Breast epithelium (tissue), 4 donors: ENCODE measurements at regions not wholly inside any gene's neighbourhood (a gene's known extent, or its start where the extent isn't known, plus 50 kb on each side); places are given as distances from the start of the nearest gene placed in this dataset.
"Not testable (repeated sequence)": the region's sequence is repeated elsewhere in the genome, so short reads cannot be mapped to it uniquely, and the experiment has no call there.

Experiments used
- DNase-seq, 2 donors: peaks; one replicate each; pipeline ENCODE4 v3.0.0-alpha.2; 2019; ENCODE audit warnings: low spot score in 2 of 2
- H3K27ac ChIP-seq, 2 donors: fragments of 200-600 bp; sonication (generic) in 1 of 2; one replicate each; pipeline ENCODE4 v1.5.1; 2016 to 2019; ENCODE audit warnings: mild to moderate bottlenecking in 1 of 2
- H3K27me3 ChIP-seq, 2 donors: fragments of 200-600 bp; sonication (generic) in 1 of 2; one replicate each; pipeline versions ENCODE4 v1.5.1 to v1.6.0; 2017 to 2019; ENCODE audit warnings: control low read depth in 1 of 2, mild to moderate bottlenecking in 1 of 2
- H3K36me3 ChIP-seq: fragments of 200-600 bp; one replicate; pipeline ENCODE4 v1.5.1; 2019
- H3K4me1 ChIP-seq, 2 donors: fragments of 200-600 bp; sonication (generic); one replicate each; pipeline ENCODE4 v1.5.1; 2016 to 2019; ENCODE audit warnings: control low read depth in 1 of 2
- H3K4me3 ChIP-seq, 3 donors: fragments of 200-600 bp; sonication (generic); 1 replicate in 2 of 3; 2 replicates in 1 of 3; pipeline ENCODE4 v1.5.1; 2016 to 2019; ENCODE audit warnings: mild to moderate bottlenecking in 3 of 3, moderate library complexity in 2 of 3
- H3K9me3 ChIP-seq, 2 donors: fragments of 200-600 bp; sonication (generic) in 1 of 2; one replicate each; pipeline ENCODE4 v1.5.1; 2016 to 2019; ENCODE audit warnings: control low read depth in 1 of 2
- POLR2A ChIP-seq: fragments of 450-650 bp; IDR thresholded peaks from one replicate; pipeline ENCODE4 v1.6.1; 2016; ENCODE audit warnings: antibody characterized with exemption, mild to moderate bottlenecking, moderate library complexity
- POLR2AphosphoS5 ChIP-seq, 3 donors: sonication (generic); formaldehyde crosslinking; IDR thresholded peaks; one replicate each; pipeline ENCODE4 v1.6.1; 2017; ENCODE audit warnings: antibody characterized with exemption in 3 of 3
- intact Hi-C: fragments of 100-400 bp; cut with DNase I; formaldehyde crosslinking; loops from one replicate; pipeline ENCODE4 v1.15.1; 2023; ENCODE audit warnings: low total_unique reads
- TF ChIP-seq, protein P1 (sequence below), 3 donors: fragments of 450-650 bp; IDR thresholded peaks; one replicate each; pipeline ENCODE4 v1.5.1; 2016 to 2017; ENCODE audit warnings: antibody characterized with exemption in 3 of 3, mild to moderate bottlenecking in 3 of 3, moderate library complexity in 3 of 3

DNA sequence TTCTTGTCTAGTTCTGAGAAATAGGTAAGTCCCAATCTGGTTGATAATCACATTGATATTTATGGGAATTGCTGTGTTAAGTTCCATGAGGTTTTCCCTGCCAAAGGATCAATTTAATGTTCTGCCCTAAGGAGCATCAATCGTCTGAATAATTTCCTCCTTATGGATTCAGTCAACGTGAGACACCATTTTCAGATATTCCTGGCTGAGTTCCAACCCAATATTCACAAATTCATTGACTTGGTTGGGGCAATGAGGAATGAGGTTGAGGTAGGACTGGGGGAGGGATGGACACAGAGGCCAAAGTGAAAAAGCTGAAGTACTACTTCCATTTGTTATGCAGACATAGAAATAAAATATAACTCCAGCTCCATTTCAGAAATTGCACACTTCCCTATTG is 99.1 kb downstream of the ZNF622 start:
- intact Hi-C loops = no loop called here
- H3K9me3 ChIP-seq = no peaks in the 10 kb centered on the region
- TF ChIP-seq POLR2AphosphoS5 (IDR thresholded peaks at IDR 0.05) = no peak
- TF ChIP-seq POLR2A = no peak
- TF ChIP-seq, protein P1, sequence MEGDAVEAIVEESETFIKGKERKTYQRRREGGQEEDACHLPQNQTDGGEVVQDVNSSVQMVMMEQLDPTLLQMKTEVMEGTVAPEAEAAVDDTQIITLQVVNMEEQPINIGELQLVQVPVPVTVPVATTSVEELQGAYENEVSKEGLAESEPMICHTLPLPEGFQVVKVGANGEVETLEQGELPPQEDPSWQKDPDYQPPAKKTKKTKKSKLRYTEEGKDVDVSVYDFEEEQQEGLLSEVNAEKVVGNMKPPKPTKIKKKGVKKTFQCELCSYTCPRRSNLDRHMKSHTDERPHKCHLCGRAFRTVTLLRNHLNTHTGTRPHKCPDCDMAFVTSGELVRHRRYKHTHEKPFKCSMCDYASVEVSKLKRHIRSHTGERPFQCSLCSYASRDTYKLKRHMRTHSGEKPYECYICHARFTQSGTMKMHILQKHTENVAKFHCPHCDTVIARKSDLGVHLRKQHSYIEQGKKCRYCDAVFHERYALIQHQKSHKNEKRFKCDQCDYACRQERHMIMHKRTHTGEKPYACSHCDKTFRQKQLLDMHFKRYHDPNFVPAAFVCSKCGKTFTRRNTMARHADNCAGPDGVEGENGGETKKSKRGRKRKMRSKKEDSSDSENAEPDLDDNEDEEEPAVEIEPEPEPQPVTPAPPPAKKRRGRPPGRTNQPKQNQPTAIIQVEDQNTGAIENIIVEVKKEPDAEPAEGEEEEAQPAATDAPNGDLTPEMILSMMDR (IDR thresholded peaks at IDR 0.05) = no peak
- H3K36me3 ChIP-seq = no peaks in the 10 kb centered on the region
- no peak overlapping the region for H3K4me3 ChIP-seq
- H3K27ac ChIP-seq = no peak overlapping the region
- no peaks in the 10 kb centered on the region for H3K27me3 ChIP-seq
- no peaks in the 10 kb centered on the region for H3K4me1 ChIP-seq
- DNase-seq = no peak

DNA sequence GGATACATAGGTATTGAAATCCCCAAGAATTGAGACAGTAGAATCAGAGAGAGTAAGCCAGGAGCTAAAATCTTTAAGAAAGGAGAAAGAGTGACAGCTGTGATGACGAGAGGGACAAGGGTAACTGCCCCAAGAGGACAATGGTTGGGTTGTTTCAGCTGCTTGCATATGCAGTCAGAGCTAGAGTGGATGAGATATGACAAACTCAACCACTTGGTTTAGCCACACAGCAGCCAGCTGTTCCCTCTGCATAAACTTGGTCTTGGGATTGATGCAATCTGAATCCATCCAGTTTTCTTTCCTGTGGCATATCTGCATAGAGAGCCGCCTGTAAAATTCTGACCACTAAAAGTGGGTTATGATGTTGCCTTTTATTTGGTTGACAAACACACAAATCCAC is 100.7 kb downstream of the ZNF622 start:
- intact Hi-C loops = no loop called here
- Histone ChIP-seq H3K4me3 (no peak overlapping the region), H3K9me3 (no peaks in the 10 kb centered on the region), H3K27ac (no peak overlapping the region), H3K27me3 (no peaks in the 10 kb centered on the region), H3K4me1 (no peaks in the 10 kb centered on the region), H3K36me3 (no peaks in the 10 kb centered on the region)
- no peak for DNase-seq
- TF ChIP-seq POLR2AphosphoS5 (IDR thresholded peaks at IDR 0.05) = no peak
- TF ChIP-seq POLR2A = no peak
- TF ChIP-seq, protein P1 (IDR thresholded peaks at IDR 0.05) = no peak

- H3K9me3 ChIP-seq, H3K27me3 ChIP-seq, DNase-seq, H3K4me3 ChIP-seq, H3K36me3 ChIP-seq, H3K4me1 ChIP-seq, H3K27ac ChIP-seq, intact Hi-C loops: not testable (repeated sequence)
Measured at GRCh38 chr5:16353439-16353838, 112.2 kb downstream of the ZNF622 start.

DNA sequence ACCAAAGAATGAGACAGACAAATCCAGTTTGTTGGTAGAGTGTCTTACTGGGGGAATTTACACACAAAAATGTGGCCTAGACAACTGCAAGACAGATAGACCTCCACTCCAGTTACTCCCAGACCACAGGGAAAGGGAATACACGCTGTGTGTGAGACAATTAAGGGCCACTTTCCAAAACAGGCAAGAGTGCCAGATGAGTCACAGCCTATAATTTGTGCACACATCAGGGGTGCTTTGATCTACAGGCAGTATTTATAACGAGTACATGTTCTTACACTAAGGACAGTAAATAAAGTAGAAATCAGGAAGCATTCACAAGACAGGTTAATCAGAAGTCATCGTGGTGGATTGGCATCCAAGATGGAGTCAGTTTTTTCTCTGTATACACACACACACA is 114.8 kb downstream of the ZNF622 start:
- Histone ChIP-seq H3K4me3 (no peak overlapping the region), H3K27ac (no peak overlapping the region), H3K4me1 (no peaks in the 10 kb centered on the region), H3K36me3 (no peaks in the 10 kb centered on the region), H3K9me3 (no peaks in the 10 kb centered on the region), H3K27me3 (no peaks in the 10 kb centered on the region)
- no peak for DNase-seq
- intact Hi-C loops = no loop called here
- TF ChIP-seq, protein P1 (IDR thresholded peaks at IDR 0.05) = no peak
- TF ChIP-seq POLR2A (no peak), POLR2AphosphoS5 (IDR thresholded peaks at IDR 0.05) (no peak)

GRCh38 chr5:16346380-16346779 is 119.2 kb downstream of the ZNF622 start:
- H3K9me3 ChIP-seq = no peaks in the 10 kb centered on the region
- no peak for DNase-seq
- H3K36me3 ChIP-seq = no peaks in the 10 kb centered on the region
- H3K4me3 ChIP-seq = no peak overlapping the region
- H3K27me3 ChIP-seq = no peaks in the 10 kb centered on the region
- H3K27ac ChIP-seq = no peak overlapping the region
- H3K4me1 ChIP-seq = no peaks in the 10 kb centered on the region
- intact Hi-C loops = no loop called here
- no peak for TF ChIP-seq POLR2A
- TF ChIP-seq, protein P1 (IDR thresholded peaks at IDR 0.05) = no peak
- no peak for TF ChIP-seq POLR2AphosphoS5 (IDR thresholded peaks at IDR 0.05)

DNA sequence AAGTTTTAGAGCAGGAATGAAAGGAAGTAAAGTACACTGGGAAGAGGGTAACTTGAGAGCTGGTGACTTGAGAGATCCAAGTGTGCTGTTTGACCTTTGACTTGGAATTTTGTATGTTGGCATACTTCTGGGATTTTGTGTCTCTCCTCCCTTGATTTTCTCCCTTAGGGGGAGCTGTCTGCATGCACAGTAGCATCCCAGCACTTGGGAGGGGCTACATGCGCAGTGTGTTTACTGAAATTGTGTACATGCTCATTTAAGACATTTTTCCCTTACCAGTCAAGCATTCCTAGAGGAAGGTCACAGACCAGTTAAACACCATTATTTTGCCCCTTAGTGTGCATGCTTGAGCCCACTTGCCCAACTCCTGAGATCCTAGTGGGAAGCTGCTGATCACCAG is 120.1 kb downstream of the ZNF622 start:
- Histone ChIP-seq H3K4me3 (no peak overlapping the region), H3K9me3 (no peaks in the 10 kb centered on the region), H3K36me3 (no peaks in the 10 kb centered on the region), H3K27ac (no peak overlapping the region), H3K27me3 (no peaks in the 10 kb centered on the region), H3K4me1 (no peaks in the 10 kb centered on the region)
- TF ChIP-seq POLR2A (no peak), POLR2AphosphoS5 (IDR thresholded peaks at IDR 0.05) (no peak)
- TF ChIP-seq, protein P1 (IDR thresholded peaks at IDR 0.05) = no peak
- intact Hi-C loops = no loop called here
- DNase-seq = no peak
